CD4-positive, alpha-beta T cell treated with Interferon alpha-2 for 1 hour (primary cell): ENCODE measurements at regions not wholly inside any gene's neighbourhood (a gene's known extent, or its start where the extent isn't known, plus 50 kb on each side); places are given as distances from the start of the nearest gene placed in this dataset.

ENCODE experiments used
- DNase-seq, 2 donors: peaks; one replicate each; pipeline ENCODE4 v3.0.0-alpha.2; 2020 to 2022

- DNase-seq: no peak
Measured at GRCh38 chr13:42722883-42723539, 58.4 kb upstream of the FAM216B start.

DNA sequence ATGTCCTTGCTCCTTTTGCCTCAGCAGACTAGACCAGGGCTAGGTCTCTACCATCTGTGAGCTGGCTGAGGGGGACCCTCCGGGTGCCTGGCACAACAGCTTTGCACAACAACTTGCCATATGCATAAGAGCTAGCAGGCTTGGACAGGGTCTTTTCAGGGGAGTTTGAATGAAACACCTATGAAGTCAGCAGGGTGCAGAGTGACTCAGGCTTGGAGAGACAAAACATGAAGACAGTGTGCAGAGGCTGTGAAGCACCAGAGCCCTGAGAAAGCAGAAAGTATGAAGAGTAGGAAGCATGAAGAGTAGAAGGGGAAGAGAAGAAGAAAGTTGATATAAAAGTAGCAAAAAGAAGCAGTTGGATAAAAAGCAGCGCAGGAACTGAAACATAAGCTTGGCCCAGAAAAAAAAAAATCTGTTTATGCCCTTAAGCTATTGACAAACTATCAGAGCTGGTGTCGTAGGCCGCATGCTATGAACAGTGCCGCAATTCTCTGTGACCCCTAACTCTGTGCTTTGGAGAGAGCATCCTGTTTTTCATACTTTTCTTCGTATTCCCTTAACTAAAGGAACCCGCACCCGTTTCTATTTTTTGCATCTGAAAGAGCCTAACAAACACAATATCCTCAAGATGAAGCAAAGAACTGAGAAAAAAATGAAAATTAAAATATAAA lies 52.7 kb upstream of the FAM216B start:
- no peak for DNase-seq

GRCh38 chr13:42729857-42730402 lies 51.5 kb upstream of the FAM216B start:
- DNase-seq: no peak
